ENCODE measurements at regions not wholly inside any gene's neighbourhood (a gene's known extent, or its start where the extent isn't known, plus 50 kb on each side); places are given as distances from the start of the nearest gene placed in this dataset.
A peak's percentile ranks its signal among the peaks of the same experiment; 100 is the strongest.

DNA sequence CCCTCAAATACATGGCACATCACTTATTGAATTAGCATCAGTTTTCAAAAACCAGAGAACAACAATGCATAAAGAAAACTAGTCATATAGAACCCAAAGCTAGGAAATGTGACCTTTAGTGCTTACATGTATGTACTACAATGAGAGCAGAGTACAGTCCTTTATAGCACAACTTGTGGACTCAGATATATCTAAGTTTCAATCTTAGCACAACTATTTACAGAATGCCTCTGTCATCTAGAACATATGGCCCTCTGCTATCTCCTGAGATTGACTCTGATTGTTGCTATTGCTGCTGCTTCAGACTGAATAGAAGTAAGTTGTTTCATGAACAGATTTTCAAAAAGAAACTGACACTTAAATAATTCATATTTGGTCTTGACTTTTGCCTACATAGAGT, 1536.2 kb downstream of the EFNA5 start:
- no peaks in the 10 kb centered on the region for H3K9me3 ChIP-seq
- H3K36me3 ChIP-seq = no peaks in the 10 kb centered on the region
- TF ChIP-seq, protein P1, sequence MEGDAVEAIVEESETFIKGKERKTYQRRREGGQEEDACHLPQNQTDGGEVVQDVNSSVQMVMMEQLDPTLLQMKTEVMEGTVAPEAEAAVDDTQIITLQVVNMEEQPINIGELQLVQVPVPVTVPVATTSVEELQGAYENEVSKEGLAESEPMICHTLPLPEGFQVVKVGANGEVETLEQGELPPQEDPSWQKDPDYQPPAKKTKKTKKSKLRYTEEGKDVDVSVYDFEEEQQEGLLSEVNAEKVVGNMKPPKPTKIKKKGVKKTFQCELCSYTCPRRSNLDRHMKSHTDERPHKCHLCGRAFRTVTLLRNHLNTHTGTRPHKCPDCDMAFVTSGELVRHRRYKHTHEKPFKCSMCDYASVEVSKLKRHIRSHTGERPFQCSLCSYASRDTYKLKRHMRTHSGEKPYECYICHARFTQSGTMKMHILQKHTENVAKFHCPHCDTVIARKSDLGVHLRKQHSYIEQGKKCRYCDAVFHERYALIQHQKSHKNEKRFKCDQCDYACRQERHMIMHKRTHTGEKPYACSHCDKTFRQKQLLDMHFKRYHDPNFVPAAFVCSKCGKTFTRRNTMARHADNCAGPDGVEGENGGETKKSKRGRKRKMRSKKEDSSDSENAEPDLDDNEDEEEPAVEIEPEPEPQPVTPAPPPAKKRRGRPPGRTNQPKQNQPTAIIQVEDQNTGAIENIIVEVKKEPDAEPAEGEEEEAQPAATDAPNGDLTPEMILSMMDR (IDR thresholded peaks at IDR 0.05) = no peak
- TF ChIP-seq POLR2A (IDR thresholded peaks at IDR 0.05) (no peak), EP300 (IDR thresholded peaks at IDR 0.05) (no peak), POLR2AphosphoS5 (IDR thresholded peaks at IDR 0.05) (no peak)
- no peaks in the 10 kb centered on the region for H3K27me3 ChIP-seq
- no peaks in the 10 kb centered on the region for H3K4me1 ChIP-seq
- DNase-seq (no peak), ATAC-seq (ENCODE audit: low FRiP score in 2 of 2) (no peak)
- H3K4me3 ChIP-seq = no peak overlapping the region
- no peak overlapping the region for H3K27ac ChIP-seq

DNA sequence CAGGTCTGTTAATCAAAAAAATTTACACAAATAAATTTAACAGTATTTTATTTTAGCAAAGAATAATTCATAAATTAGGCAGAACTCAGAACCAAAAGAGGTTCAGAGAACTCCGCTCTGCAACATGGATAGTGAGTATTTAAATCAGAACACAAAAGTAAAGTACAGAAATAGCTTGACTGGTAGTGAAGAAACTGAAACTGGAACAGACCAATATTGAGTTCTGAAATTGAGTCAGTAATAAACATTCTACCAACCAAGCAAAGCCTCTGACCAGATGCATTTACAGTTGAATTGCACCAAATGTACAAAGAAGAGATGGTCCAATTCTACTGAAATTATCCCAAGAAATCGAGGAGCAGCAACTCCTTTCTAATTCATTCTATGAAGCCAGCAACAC, 1542.8 kb downstream of the EFNA5 start:
- no peaks in the 10 kb centered on the region for H3K27me3 ChIP-seq
- no peak for ATAC-seq (ENCODE audit: low FRiP score in 2 of 2)
- no peak for DNase-seq
- 82 to 84% methylated on average over 2 of the region's 2 CpGs for WGBS, 2 donors
- H3K36me3 ChIP-seq = no peaks in the 10 kb centered on the region
- no peak overlapping the region for H3K27ac ChIP-seq
- H3K4me1 ChIP-seq = no peaks in the 10 kb centered on the region
- TF ChIP-seq POLR2AphosphoS5 (IDR thresholded peaks at IDR 0.05) = no peak
- H3K4me3 ChIP-seq = no peak overlapping the region
- H3K9me3 ChIP-seq = no peaks in the 10 kb centered on the region

DNA sequence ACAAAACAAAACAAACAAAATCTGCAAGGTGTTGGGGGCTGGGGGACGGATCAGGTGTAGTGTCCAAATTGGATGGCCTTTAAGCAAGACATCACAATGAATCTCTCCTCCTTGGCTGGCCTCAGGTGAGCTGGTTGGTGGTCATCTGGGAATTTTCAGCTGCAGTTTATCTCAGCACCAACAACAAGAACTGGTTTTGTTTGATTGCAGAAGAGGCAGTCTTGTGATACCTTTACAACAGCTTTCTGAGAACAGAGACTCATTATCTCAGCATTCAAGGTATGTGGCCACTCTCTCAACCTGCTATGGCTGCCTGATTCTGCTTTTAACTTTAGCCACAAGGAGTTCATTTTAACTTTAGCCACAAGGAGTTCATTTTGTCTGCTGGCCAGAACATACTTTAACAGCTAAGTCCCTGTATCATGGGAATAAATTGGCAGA, 1543.4 kb downstream of the EFNA5 start:
- WGBS, 2 donors = 68 to 71% methylated on average over 1 of the region's 1 CpG
- TF ChIP-seq EP300 (IDR thresholded peaks at IDR 0.05) = no peak
- Histone ChIP-seq H3K27ac (no peak overlapping the region), H3K27me3 (no peaks in the 10 kb centered on the region), H3K4me3 (no peak overlapping the region), H3K9me3 (no peaks in the 10 kb centered on the region), H3K36me3 (no peaks in the 10 kb centered on the region), H3K4me1 (no peaks in the 10 kb centered on the region)
- ATAC-seq (ENCODE audit: low FRiP score in 2 of 2) (no peak), DNase-seq (no peak)

DNA sequence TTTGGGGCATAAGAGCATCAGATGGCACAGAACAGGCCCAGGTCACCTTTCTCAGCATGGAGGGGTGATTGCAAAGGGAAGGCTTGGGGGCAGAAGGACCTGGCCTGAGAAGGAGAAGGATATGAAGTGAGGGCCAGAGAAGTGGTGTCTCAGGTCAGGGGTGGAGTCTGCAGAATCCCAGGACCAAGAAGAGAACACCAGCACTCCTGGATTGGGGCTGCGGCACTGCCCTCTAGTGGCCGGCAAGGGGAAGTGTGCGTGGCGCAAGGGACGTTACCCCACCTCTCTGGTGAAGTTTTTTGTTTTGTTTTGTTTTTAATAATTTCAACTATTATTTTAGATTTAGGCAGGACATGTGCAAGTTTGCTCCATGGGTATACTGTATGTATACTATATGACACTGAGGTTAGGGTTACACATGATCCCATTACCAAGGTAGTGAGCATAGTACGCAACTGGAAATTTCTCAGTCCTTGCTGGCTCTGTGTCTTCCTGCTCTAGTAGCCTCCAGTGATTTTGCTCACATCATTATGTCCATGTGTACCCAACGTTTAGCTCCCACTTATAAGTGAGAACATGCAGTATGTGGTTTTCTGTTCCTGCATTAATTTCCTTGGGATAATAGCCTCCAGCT, 1548.6 kb downstream of the EFNA5 start:
- Histone ChIP-seq H3K4me3 (no peak overlapping the region), H3K4me1 (no peaks in the 10 kb centered on the region), H3K9me3 (no peaks in the 10 kb centered on the region), H3K27ac (no peak overlapping the region), H3K36me3 (no peaks in the 10 kb centered on the region), H3K27me3 (no peaks in the 10 kb centered on the region)
- TF ChIP-seq POLR2AphosphoS5 (IDR thresholded peaks at IDR 0.05) = no peak
- TF ChIP-seq, protein P1 (IDR thresholded peaks at IDR 0.05) = peak in 5 of 6 experiments; percentile 15 to 41 (median 34)
- 80 to 85% methylated on average over 7 of the region's 7 CpGs for WGBS, 2 donors
- peak in 1 of 2 donors; percentile 46 for ATAC-seq (ENCODE audit: low FRiP score in 2 of 2)
- peak; percentile 11 to 21 for DNase-seq

DNA sequence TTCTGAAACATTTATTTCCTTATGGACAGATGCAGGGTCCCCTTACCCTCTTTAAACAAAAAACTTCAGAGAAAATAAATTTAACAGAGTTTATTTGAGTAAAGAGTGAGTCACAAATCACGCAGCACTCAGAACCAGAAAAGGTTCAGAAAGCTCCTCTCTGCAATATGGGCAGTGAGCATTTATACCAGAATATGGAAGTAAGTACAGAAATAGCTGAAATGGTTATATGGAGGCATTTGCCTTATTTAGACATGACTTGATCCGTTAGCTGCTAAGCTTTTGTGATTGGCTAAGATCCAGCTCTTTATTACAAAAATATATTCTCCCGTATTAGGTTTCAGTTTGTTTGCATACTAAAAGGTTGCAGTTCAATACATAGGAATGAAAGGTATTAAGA, 1554.1 kb downstream of the EFNA5 start:
- H3K4me3 ChIP-seq = no peak overlapping the region
- TF ChIP-seq POLR2A (IDR thresholded peaks at IDR 0.05) = no peak
- no peak for TF ChIP-seq EP300 (IDR thresholded peaks at IDR 0.05)
- TF ChIP-seq, protein P1 (IDR thresholded peaks at IDR 0.05) = no peak
- no peak for TF ChIP-seq POLR2AphosphoS5 (IDR thresholded peaks at IDR 0.05)
- WGBS, 2 donors = 77 to 78% methylated on average over 3 of the region's 3 CpGs
- no peaks in the 10 kb centered on the region for H3K36me3 ChIP-seq
- no peak for ATAC-seq (ENCODE audit: low FRiP score in 2 of 2)
- H3K4me1 ChIP-seq = no peaks in the 10 kb centered on the region
- no peak for DNase-seq
- H3K27ac ChIP-seq = no peak overlapping the region
- H3K9me3 ChIP-seq = no peaks in the 10 kb centered on the region
- no peaks in the 10 kb centered on the region for H3K27me3 ChIP-seq

DNA sequence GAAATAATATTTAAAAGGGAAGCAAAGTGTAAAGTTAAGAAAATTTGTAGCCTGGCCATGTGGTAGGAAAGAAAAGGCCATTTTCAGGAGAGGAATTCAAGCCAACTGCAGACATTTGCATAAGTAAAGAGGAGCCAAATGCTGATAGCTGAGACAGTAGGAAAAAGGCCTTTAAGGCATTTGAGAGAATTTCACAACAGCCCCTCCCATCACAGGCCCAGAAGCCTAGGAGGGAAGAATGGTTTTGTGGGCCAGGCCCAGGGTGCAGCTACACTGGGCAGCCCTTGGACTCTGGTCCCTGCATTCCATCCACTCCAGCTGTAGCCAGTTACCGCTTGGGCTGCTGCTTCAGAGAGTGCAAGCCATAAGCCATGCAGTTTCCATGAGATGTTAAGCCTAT, 1556.8 kb downstream of the EFNA5 start:
- 100% methylated on average over 1 of the region's 1 CpG; no CpG with 5 or more reads in 1 of the 2 donors for WGBS, 2 donors
- Histone ChIP-seq H3K27me3 (no peaks in the 10 kb centered on the region), H3K9me3 (no peaks in the 10 kb centered on the region), H3K4me1 (no peaks in the 10 kb centered on the region), H3K36me3 (no peaks in the 10 kb centered on the region), H3K4me3 (no peak overlapping the region), H3K27ac (no peak overlapping the region)
- no peak for ATAC-seq (ENCODE audit: low FRiP score in 2 of 2)
- TF ChIP-seq POLR2A (IDR thresholded peaks at IDR 0.05) (no peak), POLR2AphosphoS5 (IDR thresholded peaks at IDR 0.05) (no peak), EP300 (IDR thresholded peaks at IDR 0.05) (no peak)
- TF ChIP-seq, protein P1 (IDR thresholded peaks at IDR 0.05) = no peak
- DNase-seq = no peak
